ENCODE measurements at regions not wholly inside any gene's neighbourhood (a gene's known extent, or its start where the extent isn't known, plus 50 kb on each side); places are given as distances from the start of the nearest gene placed in this dataset.
A peak's percentile ranks its signal among the peaks of the same experiment; 100 is the strongest.

DNA sequence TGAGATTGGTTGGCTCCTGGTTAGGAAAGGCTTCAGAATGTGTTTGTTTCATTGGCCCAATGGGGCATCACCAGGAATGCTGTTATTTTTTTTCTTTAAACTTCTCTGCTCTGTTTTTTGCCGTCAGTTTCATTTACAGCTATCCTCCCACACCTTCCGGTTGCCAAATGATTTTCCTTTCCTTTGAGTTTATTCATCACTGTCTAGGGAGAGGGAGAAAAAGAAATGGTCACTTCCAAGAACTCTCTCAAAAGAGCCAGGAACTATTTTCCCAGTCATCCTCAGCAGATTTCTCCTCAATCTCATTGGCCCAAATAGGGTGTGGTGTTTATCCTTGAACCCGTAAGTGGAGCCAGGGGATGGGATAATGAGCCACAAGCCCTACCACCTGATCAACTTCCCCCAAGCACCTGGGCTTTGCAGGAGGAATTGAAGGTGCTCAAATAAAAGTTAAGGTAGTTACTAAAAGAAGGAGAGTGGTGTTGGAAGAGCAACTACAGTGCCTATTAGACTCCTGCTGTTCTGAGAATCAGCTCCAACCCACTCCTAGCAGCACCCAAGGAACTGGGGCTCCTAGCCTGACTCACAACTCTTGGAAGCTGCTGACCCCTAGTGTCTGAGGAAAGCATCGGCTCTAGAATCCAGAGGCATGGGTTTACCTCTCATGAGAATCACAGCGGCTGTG, 183.8 kb upstream of the IL12A start:
- no peaks in the 10 kb centered on the region for H3K27me3 ChIP-seq
- peak overlapping the region; percentile 59 to 73 for H3K27ac ChIP-seq
- no peaks in the 10 kb centered on the region for H3K36me3 ChIP-seq
- intact Hi-C loops (cut with DNase I), result loop anchor here (1.0 to 10.0 kb wide), 3 partner anchors 42 to 540 kb away; no protein-coding TSS in a partner anchor
- peaks cover 3 to 40% of the 10 kb centered on the region in 2 donors for H3K4me1 ChIP-seq
- H3K4me3 ChIP-seq, result peak overlapping the region in 1 of 2 donors; percentile 26
- H3K9me3 ChIP-seq, result no peaks in the 10 kb centered on the region
- peak in 1 of 2 donors; percentile 87 for DNase-seq (ENCODE audit: low spot score in 2 of 2)
- TF ChIP-seq, protein P1, sequence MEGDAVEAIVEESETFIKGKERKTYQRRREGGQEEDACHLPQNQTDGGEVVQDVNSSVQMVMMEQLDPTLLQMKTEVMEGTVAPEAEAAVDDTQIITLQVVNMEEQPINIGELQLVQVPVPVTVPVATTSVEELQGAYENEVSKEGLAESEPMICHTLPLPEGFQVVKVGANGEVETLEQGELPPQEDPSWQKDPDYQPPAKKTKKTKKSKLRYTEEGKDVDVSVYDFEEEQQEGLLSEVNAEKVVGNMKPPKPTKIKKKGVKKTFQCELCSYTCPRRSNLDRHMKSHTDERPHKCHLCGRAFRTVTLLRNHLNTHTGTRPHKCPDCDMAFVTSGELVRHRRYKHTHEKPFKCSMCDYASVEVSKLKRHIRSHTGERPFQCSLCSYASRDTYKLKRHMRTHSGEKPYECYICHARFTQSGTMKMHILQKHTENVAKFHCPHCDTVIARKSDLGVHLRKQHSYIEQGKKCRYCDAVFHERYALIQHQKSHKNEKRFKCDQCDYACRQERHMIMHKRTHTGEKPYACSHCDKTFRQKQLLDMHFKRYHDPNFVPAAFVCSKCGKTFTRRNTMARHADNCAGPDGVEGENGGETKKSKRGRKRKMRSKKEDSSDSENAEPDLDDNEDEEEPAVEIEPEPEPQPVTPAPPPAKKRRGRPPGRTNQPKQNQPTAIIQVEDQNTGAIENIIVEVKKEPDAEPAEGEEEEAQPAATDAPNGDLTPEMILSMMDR (IDR thresholded peaks at IDR 0.05), result peak; percentile 79 to 87 (median 85)

DNA sequence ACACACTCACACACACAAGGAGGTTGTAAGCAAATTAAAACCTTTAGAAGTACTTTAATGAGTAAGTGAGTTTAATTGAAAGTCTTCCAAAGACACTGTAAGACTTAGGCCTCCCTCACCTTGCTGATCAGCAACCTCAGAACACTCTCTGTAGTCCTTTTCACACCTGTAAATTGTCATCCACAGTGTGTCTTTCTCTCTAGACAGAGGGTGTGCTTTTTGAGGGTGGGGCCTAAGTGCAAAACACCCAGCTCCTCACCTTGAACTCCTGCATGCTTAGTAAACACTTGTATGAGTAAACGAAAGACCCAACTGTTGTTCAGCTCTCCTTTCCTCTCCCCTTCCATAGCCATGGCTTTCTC, 183.2 kb upstream of the IL12A start:
- H3K27me3 ChIP-seq, result no peaks in the 10 kb centered on the region
- TF ChIP-seq, protein P1 (IDR thresholded peaks at IDR 0.05), result no peak
- no peak overlapping the region for H3K4me3 ChIP-seq
- no peaks in the 10 kb centered on the region for H3K9me3 ChIP-seq
- no peaks in the 10 kb centered on the region for H3K36me3 ChIP-seq
- intact Hi-C loops (cut with DNase I), result loop anchor here (1.0 to 10.0 kb wide), 3 partner anchors 42 to 541 kb away; no protein-coding TSS in a partner anchor
- peak overlapping the region; percentile 59 to 73 for H3K27ac ChIP-seq
- DNase-seq (ENCODE audit: low spot score in 2 of 2), result no peak
- H3K4me1 ChIP-seq, result peaks cover 3 to 35% of the 10 kb centered on the region in 2 donors

DNA sequence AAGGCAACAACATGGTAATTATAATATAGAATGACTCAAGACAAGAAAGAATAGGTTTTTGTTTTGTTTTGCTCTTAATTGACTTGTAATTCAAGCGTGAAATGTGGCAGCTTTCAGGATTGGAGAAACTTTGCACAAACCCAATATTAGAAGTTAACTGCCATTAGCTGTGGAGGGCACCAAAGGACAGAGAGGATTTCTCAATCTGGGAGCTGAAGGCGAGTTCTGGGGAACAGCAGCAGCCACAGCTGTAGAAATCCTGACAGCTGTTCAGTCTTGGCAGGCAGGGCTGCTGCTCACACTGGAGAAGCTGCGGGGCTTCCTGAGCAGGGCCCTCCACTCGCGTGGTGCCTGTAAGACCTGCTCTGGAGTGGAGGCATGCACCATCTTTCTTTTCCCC, 182.2 kb upstream of the IL12A start:
- no peaks in the 10 kb centered on the region for H3K27me3 ChIP-seq
- H3K9me3 ChIP-seq, result no peaks in the 10 kb centered on the region
- H3K4me1 ChIP-seq, result peaks cover 3 to 28% of the 10 kb centered on the region in 2 donors
- H3K27ac ChIP-seq, result no peak overlapping the region
- TF ChIP-seq, protein P1 (IDR thresholded peaks at IDR 0.05), result no peak
- no peak for DNase-seq (ENCODE audit: low spot score in 2 of 2)
- intact Hi-C loops (cut with DNase I), result loop anchor here (10.0 kb wide), 1 partner anchor 542 kb away; no protein-coding TSS in a partner anchor
- no peak overlapping the region for H3K4me3 ChIP-seq
- no peaks in the 10 kb centered on the region for H3K36me3 ChIP-seq

DNA sequence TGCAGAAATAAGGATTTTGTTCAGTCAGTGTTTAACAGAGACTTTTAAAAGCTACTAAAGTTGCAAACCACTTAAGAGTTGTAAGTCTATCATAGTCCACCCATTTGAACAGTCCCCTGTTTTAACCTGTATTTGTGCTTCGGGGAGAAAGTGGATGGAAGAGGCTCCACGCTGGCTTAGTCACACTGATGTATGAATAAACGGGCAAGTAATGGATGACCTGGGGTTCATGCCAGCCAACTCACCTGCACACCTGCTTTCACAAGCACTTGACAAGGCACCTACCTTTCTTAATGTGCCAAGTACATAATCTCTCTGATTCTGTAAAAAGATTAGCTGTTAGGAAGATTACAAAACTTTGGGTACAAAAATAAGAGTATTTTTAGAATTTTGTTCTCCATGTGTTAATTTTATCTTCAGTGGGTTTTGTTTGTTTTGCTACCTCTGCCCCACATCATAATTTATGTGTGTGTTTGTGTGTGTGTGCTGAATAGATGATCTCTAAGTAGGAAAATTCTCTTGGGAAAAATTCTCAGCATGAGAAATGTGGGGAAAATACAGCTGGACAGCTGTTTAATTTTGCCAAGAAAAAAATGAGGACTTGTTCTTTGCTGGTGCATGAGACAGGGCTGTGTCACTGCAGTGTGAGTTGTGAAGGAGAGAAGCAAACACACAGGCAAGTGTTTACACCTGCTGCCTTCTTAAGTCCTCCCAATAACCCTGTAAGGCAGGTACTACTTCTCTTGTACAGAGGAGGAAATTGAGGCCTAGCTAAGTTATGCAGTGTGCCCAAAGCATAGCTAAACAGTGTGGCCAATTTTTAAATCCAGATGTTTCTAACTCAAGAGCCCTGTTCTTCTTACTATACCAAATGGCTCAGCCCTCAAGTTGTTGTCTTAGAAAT, 181.2 kb upstream of the IL12A start:
- DNase-seq (ENCODE audit: low spot score in 2 of 2), result no peak
- Histone ChIP-seq H3K4me3 (no peak overlapping the region), H3K4me1 (peaks cover 3 to 25% of the 10 kb centered on the region in 2 donors), H3K36me3 (no peaks in the 10 kb centered on the region), H3K27ac (peak overlapping the region in 1 of 2 donors; percentile 19), H3K9me3 (no peaks in the 10 kb centered on the region), H3K27me3 (no peaks in the 10 kb centered on the region)
- intact Hi-C loops (cut with DNase I), result loop anchor here (10.0 kb wide), 1 partner anchor 543 kb away; no protein-coding TSS in a partner anchor
- TF ChIP-seq, protein P1 (IDR thresholded peaks at IDR 0.05), result no peak

DNA sequence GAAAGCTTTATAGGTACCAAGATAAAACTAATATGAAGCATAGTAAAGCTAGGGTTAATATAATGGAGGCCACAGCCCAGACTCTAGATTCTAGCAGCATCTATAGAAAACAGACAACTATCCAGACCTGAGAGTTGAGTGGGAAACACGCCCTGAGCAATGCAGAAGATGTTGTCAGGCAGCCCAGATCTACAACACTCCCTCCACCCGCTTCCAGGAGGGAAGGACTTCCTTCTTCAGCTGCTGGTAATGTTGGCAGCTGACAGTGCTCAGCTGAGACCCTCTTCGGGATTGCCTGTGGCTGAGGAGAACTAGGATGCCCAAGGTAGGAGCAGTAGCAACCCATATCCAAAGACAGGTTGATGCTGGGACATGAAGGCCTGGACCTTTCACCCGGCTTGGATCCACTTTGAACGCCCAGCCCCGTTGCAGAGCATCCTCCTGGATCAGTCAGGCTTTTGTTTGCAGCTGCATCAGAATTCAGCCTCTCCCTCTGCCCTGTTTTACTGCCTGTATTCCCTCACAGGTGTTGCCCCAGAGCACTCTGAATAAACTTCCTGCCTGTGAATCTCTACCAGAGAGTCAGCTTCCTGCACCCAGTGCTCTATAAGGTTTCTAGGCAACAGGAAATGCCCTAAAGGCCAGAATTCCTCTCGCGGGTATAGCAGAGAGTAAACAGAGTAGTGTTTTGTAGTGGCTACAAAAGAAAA, 174.7 kb upstream of the IL12A start:
- Histone ChIP-seq H3K27ac (no peak overlapping the region), H3K27me3 (no peaks in the 10 kb centered on the region), H3K36me3 (no peaks in the 10 kb centered on the region), H3K9me3 (no peaks in the 10 kb centered on the region), H3K4me1 (peaks cover 0 to 9% of the 10 kb centered on the region in 2 donors), H3K4me3 (no peak overlapping the region)
- no peak for DNase-seq (ENCODE audit: low spot score in 2 of 2)
- TF ChIP-seq, protein P1 (IDR thresholded peaks at IDR 0.05), result no peak
- intact Hi-C loops (cut with DNase I), result no loop called here
